ENCODE measurements at regions not wholly inside any gene's neighbourhood (a gene's known extent, or its start where the extent isn't known, plus 50 kb on each side); places are given as distances from the start of the nearest gene placed in this dataset.

DNA sequence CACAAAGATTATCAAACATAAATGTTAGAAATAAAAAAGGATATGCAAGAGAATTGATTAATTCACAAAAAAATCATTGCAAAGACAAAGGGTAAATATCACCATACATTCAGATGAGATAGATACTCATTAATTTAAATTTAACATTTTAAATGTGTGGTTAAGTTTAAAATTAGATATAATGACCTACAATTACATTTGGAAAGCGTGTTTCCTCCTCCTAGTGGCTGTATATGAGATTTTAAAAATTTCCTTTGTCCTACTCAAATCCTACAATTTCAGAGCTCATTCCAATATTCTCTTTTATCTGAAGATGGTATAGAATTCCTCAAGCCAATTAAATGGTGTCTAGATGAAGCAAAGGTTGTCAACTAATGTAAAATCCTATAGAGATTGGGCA, 169.2 kb upstream of the CDH8 start:
- Mint-ChIP-seq H3K27me3 (no peaks in the 10 kb centered on the region), H3K36me3 (no peaks in the 10 kb centered on the region), H3K4me1 (ENCODE audit: low read depth) (peaks cover 2% of the 10 kb centered on the region), H3K4me3 (no peak overlapping the region), H3K9me3 (peaks cover 16% of the 10 kb centered on the region), H3K27ac (no peak overlapping the region)
- intact Hi-C loops (cut with micrococcal nuclease), result no loop called here
- ChIA-PET POLR2A (no interaction called here), CTCF (no interaction called here)
- DNase-seq, result no peak

DNA sequence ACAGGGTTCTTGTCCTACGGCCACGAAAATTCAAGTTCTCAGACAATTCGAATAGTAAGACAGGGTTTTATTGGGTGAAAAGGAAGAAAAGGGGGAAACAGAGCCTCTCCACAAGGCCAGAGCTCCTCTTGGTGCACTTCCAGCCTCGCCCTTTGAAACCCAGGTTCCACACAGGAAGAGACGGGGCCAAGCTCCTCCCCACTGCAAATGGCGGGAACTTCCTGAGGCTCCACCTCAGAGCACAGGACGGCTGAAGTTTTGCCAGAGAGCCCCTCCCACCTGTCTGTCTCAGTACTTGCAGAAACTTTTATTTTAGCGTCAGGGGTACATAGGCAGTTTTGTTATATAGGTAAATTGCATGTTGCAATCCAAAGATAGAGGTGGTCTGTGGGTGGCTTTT, 165.7 kb upstream of the CDH8 start:
- intact Hi-C loops (cut with micrococcal nuclease), result no loop called here
- CTCF ChIA-PET, result no interaction called here
- POLR2A ChIA-PET, result no interaction called here
- H3K4me3 Mint-ChIP-seq, result no peak overlapping the region
- no peak overlapping the region for H3K27ac Mint-ChIP-seq
- no peaks in the 10 kb centered on the region for H3K4me1 Mint-ChIP-seq (ENCODE audit: low read depth)
- DNase-seq, result no peak
- H3K9me3 Mint-ChIP-seq, result peaks cover 13% of the 10 kb centered on the region
- no peaks in the 10 kb centered on the region for H3K27me3 Mint-ChIP-seq
- H3K36me3 Mint-ChIP-seq, result no peaks in the 10 kb centered on the region

DNA sequence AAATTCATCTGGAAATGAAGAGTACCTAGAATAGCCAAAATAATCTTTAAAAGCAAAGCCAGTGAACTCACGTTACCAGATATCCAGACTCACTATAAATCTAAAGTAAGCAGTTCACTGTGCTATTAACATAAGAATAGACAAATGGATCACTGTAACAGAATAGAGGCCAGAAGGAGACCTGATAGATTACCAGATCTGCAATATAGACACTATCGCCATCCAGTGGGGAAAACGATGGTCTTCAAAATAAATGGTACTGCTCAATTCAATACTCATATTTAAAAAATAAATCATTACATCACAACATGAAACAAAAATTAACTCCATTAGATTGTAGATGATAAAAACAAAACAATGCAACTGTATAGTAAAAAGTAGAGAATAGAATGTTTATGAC, 158.6 kb upstream of the CDH8 start:
- ChIA-PET CTCF (no interaction called here), POLR2A (no interaction called here)
- Mint-ChIP-seq H3K9me3 (peaks cover 20% of the 10 kb centered on the region), H3K36me3 (no peaks in the 10 kb centered on the region), H3K27me3 (no peaks in the 10 kb centered on the region), H3K4me1 (ENCODE audit: low read depth) (no peaks in the 10 kb centered on the region), H3K27ac (no peak overlapping the region), H3K4me3 (no peak overlapping the region)
- intact Hi-C loops (cut with micrococcal nuclease), result no loop called here
- no peak for DNase-seq

DNA sequence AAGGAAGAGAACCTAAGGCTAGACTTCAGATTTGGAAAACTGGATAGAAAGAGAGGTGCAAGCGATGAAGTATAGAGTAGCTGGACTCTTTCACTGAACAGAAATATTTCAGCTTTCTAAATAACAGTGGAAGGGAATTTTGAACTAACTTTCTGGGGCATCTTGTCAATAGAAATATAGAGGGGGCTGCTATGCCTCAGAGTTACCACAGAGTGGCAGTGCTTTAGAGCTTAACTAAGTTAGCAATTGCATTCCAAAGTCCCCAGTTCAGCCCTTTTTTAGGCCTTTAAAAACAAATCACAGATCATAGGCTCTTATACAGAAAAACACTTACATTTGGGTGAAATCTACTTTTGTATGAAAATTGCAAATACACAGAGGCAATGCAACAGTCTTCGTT, 154.2 kb upstream of the CDH8 start:
- ChIA-PET CTCF (no interaction called here), POLR2A (no interaction called here)
- DNase-seq, result no peak
- intact Hi-C loops (cut with micrococcal nuclease), result no loop called here
- no peaks in the 10 kb centered on the region for H3K27me3 Mint-ChIP-seq
- H3K27ac Mint-ChIP-seq, result no peak overlapping the region
- H3K4me1 Mint-ChIP-seq (ENCODE audit: low read depth), result no peaks in the 10 kb centered on the region
- H3K4me3 Mint-ChIP-seq, result no peak overlapping the region
- H3K36me3 Mint-ChIP-seq, result no peaks in the 10 kb centered on the region
- H3K9me3 Mint-ChIP-seq, result peaks cover 20% of the 10 kb centered on the region

DNA sequence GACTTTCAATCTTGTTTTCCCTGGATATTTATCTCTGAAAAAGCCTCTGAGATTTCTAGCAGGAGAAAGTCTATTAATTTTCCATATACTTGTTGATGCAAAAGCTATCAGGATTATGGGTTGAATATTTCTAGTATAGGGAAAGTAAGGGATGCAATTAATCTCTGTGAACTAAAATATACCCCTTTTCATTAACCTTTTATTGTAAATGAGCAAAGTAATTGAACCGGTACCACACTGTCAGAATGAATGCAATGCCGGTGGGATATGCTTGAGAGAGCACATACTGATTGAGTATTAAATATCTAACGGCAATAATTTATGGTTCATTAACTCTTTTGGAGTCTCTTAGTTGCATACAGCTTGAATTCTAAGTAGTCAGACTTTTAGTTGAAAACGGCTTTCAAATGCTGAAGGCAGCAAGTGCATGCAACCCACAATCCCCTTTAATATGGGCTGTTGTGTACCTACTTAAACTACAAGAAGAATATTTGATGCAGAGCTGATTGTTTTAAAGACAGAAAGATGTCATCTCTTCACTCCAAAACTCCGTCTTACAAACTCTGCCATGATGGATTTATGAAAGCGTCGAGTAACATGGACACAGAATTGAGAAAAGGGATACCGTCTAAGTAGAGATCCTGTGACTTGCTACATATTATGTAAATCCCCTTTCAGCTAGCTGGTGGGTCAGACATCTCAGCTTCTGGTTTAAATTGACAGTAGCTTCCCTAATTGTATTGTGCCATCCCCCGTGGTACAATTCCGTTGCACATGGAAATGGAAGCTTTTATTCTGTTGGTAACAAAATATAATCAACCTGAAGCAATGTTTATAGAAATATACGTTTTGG, 141.3 kb upstream of the CDH8 start:
- intact Hi-C loops (cut with micrococcal nuclease), result no loop called here
- DNase-seq, result no peak
- H3K36me3 Mint-ChIP-seq, result no peaks in the 10 kb centered on the region
- no peak overlapping the region for H3K27ac Mint-ChIP-seq
- no peak overlapping the region for H3K4me3 Mint-ChIP-seq
- H3K27me3 Mint-ChIP-seq, result no peaks in the 10 kb centered on the region
- peaks cover 27% of the 10 kb centered on the region for H3K9me3 Mint-ChIP-seq
- H3K4me1 Mint-ChIP-seq (ENCODE audit: low read depth), result no peaks in the 10 kb centered on the region
- ChIA-PET POLR2A (no interaction called here), CTCF (no interaction called here)

DNA sequence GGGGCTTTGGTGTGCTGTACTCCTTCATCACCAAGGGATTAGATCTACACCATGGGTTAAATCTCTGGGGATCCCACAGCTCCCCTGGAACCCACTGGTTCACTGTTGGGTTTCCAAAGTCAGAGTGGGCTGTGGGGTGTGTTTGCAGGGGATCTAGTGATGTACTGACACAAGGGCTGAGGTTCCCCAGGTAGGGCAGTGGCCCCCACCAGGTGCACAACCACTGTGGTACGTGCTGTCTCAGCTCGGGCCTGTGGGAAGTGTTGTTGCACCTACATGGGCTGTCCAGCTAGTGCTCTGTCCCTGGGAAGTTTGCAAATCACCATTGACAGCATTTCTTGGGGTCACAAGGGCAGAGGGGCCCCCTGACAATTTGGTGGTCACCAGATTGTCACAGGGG, 134.4 kb upstream of the CDH8 start:
- ChIA-PET CTCF (no interaction called here), POLR2A (no interaction called here)
- Mint-ChIP-seq H3K36me3 (no peaks in the 10 kb centered on the region), H3K4me1 (ENCODE audit: low read depth) (no peaks in the 10 kb centered on the region), H3K4me3 (no peak overlapping the region), H3K27me3 (no peaks in the 10 kb centered on the region), H3K9me3 (peaks cover 48% of the 10 kb centered on the region), H3K27ac (no peak overlapping the region)
- no peak for DNase-seq
- intact Hi-C loops (cut with micrococcal nuclease), result no loop called here

DNA sequence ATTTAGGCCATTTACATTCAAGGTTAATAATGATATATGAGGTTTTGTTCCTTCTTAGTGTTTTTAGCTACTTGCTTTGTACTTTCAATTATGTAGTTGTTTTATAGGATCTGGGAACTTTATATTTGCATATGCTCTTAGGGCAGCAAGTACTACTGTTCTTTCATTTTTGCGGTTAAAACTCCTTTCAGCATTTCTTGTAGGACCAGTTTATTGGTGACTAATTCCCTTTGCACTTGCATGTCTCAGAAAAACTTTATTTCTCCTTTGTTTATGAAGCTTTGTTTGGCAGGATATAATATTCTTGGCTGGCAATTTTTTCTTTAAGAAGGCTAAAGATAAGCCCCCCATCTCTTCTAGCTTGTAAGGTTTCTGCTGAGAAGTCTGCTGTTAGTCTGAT, 131.3 kb upstream of the CDH8 start:
- POLR2A ChIA-PET, result no interaction called here
- H3K4me1 Mint-ChIP-seq (ENCODE audit: low read depth), result no peaks in the 10 kb centered on the region
- no peak overlapping the region for H3K4me3 Mint-ChIP-seq
- no peaks in the 10 kb centered on the region for H3K27me3 Mint-ChIP-seq
- H3K9me3 Mint-ChIP-seq, result peaks cover 58% of the 10 kb centered on the region
- CTCF ChIA-PET, result no interaction called here
- no peak overlapping the region for H3K27ac Mint-ChIP-seq
- intact Hi-C loops (cut with micrococcal nuclease), result no loop called here
- H3K36me3 Mint-ChIP-seq, result no peaks in the 10 kb centered on the region
- no peak for DNase-seq

DNA sequence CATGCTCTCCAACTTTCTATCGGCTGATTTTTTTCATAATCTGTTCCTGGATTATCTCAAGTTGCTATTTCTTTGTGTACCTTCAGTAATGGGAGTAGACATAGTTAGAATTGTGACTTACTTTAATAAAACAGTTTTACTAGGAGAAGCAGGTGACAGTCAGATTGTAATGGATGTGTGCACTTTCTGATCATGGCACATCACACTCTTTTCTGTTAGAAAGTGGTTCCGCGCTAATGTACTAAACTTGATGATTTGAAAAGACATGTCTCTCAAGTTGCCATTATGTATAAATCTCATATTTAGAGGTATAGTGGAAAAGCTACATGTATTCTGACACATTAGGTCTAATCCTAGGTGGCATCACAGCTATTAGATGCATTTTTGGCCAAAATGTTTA, 121.3 kb upstream of the CDH8 start:
- DNase-seq, result no peak
- Mint-ChIP-seq H3K27me3 (no peaks in the 10 kb centered on the region), H3K4me1 (ENCODE audit: low read depth) (no peaks in the 10 kb centered on the region), H3K4me3 (no peak overlapping the region), H3K27ac (no peak overlapping the region), H3K9me3 (peaks cover 13% of the 10 kb centered on the region), H3K36me3 (no peaks in the 10 kb centered on the region)
- ChIA-PET CTCF (no interaction called here), POLR2A (no interaction called here)
- intact Hi-C loops (cut with micrococcal nuclease), result no loop called here

DNA sequence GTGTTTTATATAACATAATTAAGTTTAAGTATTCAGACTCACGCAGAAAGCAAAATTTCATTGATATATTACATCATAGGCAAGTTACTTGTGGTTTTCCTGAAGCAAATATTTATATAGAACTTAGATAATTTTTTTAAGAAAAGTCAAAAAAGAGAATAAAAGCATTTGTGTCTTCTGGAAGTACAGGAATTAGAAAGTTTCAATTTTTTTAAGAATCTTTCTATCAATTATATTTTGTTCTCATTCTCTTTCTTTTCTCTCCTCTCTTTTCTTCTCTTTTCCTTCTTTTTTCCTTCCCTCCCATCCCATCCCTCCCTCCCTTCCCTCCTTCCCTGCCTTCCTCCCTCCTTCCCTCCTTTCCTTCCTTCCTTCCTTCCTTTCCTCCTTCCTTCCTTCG, 120.7 kb upstream of the CDH8 start:
- POLR2A ChIA-PET, result no interaction called here
- DNase-seq, result no peak
- Mint-ChIP-seq H3K36me3 (no peaks in the 10 kb centered on the region), H3K4me1 (ENCODE audit: low read depth) (no peaks in the 10 kb centered on the region), H3K9me3 (peaks cover 13% of the 10 kb centered on the region), H3K27ac (no peak overlapping the region), H3K27me3 (no peaks in the 10 kb centered on the region), H3K4me3 (no peak overlapping the region)
- intact Hi-C loops (cut with micrococcal nuclease), result no loop called here
- CTCF ChIA-PET, result no interaction called here

DNA sequence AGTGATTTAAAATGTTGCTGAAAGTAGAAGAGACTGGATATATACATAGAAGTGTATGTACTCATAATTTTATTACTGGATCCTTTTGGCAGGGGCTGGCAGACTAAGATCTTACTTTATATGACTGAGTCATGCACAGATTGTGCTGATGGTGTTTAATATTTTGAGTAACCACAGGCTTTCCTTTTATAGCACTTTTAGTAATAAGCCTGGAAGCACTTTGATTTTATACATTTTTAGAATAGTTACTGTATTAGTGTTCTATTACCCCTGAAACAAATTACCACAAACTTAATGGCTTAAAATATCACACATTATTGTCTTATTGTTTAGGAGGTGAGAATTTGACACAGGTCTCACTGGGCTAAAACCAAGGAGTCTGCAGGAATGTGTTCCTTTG, 113.4 kb upstream of the CDH8 start:
- Mint-ChIP-seq H3K27me3 (no peaks in the 10 kb centered on the region), H3K4me3 (no peak overlapping the region), H3K27ac (no peak overlapping the region), H3K36me3 (no peaks in the 10 kb centered on the region), H3K4me1 (ENCODE audit: low read depth) (no peaks in the 10 kb centered on the region), H3K9me3 (peaks cover 34% of the 10 kb centered on the region)
- ChIA-PET POLR2A (no interaction called here), CTCF (no interaction called here)
- DNase-seq, result no peak
- intact Hi-C loops (cut with micrococcal nuclease), result no loop called here

DNA sequence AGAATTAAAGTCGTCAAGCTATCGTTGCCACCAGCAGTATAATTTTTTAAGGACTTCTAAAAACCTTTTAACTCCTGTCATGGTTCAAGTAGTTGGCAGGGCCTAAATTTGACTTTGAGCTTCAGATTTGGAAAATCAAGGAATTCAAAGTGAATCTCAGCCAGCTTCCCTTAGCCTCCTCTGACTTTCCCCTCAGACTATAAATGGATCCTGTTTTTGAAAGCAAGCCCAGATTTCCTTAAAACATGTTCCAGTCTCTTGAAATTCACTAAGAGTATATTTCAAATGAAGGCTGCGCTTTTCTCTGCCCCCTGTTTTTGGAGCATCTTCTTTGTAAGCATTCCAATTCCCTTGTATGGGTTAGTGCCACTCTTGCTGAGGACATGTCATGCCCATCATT, 101.8 kb upstream of the CDH8 start:
- intact Hi-C loops (cut with micrococcal nuclease), result no loop called here
- CTCF ChIA-PET, result no interaction called here
- POLR2A ChIA-PET, result no interaction called here
- Mint-ChIP-seq H3K4me3 (no peak overlapping the region), H3K4me1 (ENCODE audit: low read depth) (no peaks in the 10 kb centered on the region), H3K27me3 (no peaks in the 10 kb centered on the region), H3K9me3 (peaks cover 43% of the 10 kb centered on the region), H3K36me3 (no peaks in the 10 kb centered on the region), H3K27ac (no peak overlapping the region)
- DNase-seq, result no peak

DNA sequence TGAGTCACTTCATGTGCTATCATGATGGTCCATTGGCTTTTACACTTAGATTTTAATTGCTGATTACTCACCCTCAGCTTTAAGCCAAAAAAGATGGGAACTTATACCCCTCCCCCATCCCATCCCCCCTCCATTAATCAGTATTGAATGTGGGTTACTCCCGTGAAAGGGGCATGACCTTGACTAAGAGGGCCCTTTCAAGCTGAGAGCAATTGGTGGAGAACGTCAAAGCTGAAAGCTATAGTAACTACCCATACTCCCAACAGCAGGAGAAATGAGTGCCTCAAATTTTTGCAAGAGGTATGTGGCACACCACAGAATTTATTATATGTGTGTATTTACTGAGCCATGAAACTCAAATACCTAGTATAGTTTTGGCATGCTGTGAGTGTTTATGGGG, 99.7 kb upstream of the CDH8 start:
- Mint-ChIP-seq H3K27ac (no peak overlapping the region), H3K36me3 (no peaks in the 10 kb centered on the region), H3K9me3 (peaks cover 45% of the 10 kb centered on the region), H3K27me3 (no peaks in the 10 kb centered on the region), H3K4me3 (no peak overlapping the region), H3K4me1 (ENCODE audit: low read depth) (no peaks in the 10 kb centered on the region)
- POLR2A ChIA-PET, result no interaction called here
- intact Hi-C loops (cut with micrococcal nuclease), result no loop called here
- DNase-seq, result no peak
- CTCF ChIA-PET, result no interaction called here

DNA sequence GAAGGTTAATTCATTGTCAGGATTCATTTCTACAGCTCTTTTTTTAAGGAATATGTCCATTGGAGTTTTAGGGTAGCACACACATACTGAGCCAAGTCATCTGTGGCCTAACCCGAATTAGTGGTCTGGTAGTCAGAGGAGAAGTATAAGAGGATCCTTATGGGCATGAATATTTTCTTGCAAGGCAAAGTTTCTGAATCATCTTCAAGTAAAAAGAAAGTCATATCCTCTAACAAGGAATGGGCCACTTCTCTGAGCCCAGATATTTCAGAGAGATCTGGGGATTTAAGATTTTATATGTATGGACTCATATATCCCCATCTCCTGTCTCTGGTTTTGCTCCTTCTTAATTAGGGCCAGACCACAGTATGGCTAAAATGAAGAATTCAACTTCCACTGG, 99.2 kb upstream of the CDH8 start:
- no peak overlapping the region for H3K27ac Mint-ChIP-seq
- H3K36me3 Mint-ChIP-seq, result no peaks in the 10 kb centered on the region
- ChIA-PET CTCF (no interaction called here), POLR2A (no interaction called here)
- intact Hi-C loops (cut with micrococcal nuclease), result no loop called here
- peaks cover 47% of the 10 kb centered on the region for H3K9me3 Mint-ChIP-seq
- no peaks in the 10 kb centered on the region for H3K4me1 Mint-ChIP-seq (ENCODE audit: low read depth)
- H3K27me3 Mint-ChIP-seq, result no peaks in the 10 kb centered on the region
- DNase-seq, result no peak
- H3K4me3 Mint-ChIP-seq, result no peak overlapping the region

DNA sequence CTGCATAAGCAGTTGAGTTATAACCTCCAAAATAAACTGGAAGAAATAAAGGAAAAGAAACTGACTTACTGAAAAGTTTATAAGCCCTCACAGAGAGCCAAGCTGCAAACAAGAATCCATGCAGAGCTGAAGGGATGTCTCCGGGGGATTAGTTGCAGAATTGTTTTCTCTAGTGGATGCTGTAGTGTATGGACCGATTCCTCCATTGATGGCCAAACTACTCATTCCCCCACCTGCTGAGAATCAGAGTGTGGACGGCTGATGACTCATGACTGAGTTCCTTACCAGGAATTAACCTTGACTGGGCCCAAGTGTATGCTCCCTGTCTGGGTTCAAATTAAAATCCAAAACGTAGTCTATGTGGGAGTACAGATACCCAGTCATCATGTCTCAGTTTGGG, 93.9 kb upstream of the CDH8 start:
- Mint-ChIP-seq H3K36me3 (no peaks in the 10 kb centered on the region), H3K27me3 (no peaks in the 10 kb centered on the region), H3K9me3 (peaks cover 36% of the 10 kb centered on the region), H3K27ac (no peak overlapping the region), H3K4me3 (no peak overlapping the region), H3K4me1 (ENCODE audit: low read depth) (no peaks in the 10 kb centered on the region)
- no peak for DNase-seq
- ChIA-PET POLR2A (no interaction called here), CTCF (no interaction called here)
- intact Hi-C loops (cut with micrococcal nuclease), result no loop called here
